Body of pancreas (tissue), 4 donors: ENCODE measurements at regions not wholly inside any gene's neighbourhood (a gene's known extent, or its start where the extent isn't known, plus 50 kb on each side); places are given as distances from the start of the nearest gene placed in this dataset.

Experiments used
- POLR2A ChIP-seq, 3 donors: fragments of 450-650 bp; IDR thresholded peaks; one replicate each; pipeline ENCODE4 v1.6.1; 2016; ENCODE audit warnings: antibody characterized with exemption in 3 of 3, mild to moderate bottlenecking in 2 of 3
- TF ChIP-seq, protein P1 (sequence below), 7 experiments: fragments of 450-650 bp in 4 of 7; fragments of 200-600 bp in 3 of 7; sonication (generic) in 3 of 7; IDR thresholded peaks; one replicate each; pipeline ENCODE4 v1.5.1; 2016 to 2019; ENCODE audit warnings: antibody characterized with exemption in 7 of 7

DNA sequence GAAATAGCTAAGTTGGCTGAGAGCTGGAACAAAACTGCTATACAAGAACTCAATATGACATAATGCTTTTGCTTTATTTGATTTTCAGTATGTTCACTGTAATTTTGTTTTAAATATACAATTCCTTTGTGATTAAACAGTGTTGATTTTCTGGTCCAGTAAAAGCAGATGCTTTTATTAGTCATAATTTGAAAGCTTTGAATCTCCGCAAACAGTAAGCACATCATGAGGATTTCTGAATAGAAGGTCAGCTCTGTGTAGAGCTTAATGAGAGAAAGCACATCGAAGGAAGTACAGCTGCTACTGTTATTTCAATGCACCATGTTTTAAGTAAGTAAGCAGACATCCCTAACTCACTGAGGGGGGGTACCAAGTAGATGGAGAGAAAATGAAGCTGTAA is 701.3 kb upstream of the ACO1 start:
- TF ChIP-seq, protein P1, sequence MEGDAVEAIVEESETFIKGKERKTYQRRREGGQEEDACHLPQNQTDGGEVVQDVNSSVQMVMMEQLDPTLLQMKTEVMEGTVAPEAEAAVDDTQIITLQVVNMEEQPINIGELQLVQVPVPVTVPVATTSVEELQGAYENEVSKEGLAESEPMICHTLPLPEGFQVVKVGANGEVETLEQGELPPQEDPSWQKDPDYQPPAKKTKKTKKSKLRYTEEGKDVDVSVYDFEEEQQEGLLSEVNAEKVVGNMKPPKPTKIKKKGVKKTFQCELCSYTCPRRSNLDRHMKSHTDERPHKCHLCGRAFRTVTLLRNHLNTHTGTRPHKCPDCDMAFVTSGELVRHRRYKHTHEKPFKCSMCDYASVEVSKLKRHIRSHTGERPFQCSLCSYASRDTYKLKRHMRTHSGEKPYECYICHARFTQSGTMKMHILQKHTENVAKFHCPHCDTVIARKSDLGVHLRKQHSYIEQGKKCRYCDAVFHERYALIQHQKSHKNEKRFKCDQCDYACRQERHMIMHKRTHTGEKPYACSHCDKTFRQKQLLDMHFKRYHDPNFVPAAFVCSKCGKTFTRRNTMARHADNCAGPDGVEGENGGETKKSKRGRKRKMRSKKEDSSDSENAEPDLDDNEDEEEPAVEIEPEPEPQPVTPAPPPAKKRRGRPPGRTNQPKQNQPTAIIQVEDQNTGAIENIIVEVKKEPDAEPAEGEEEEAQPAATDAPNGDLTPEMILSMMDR (IDR thresholded peaks at IDR 0.05) = no peak
- no peak for TF ChIP-seq POLR2A (IDR thresholded peaks at IDR 0.05)
